DMS 273 treated with DMSO at 0.1 percent for 48 hours (cell line): ENCODE measurements at regions not wholly inside any gene's neighbourhood (a gene's known extent, or its start where the extent isn't known, plus 50 kb on each side); places are given as distances from the start of the nearest gene placed in this dataset.
"Not testable (repeated sequence)": the region's sequence is repeated elsewhere in the genome, so short reads cannot be mapped to it uniquely, and the experiment has no call there.

Source experiments
- DNase-seq: peaks from one replicate; lab custom pipeline; 2025; lab: John Stamatoyannopoulos, UW

DNA sequence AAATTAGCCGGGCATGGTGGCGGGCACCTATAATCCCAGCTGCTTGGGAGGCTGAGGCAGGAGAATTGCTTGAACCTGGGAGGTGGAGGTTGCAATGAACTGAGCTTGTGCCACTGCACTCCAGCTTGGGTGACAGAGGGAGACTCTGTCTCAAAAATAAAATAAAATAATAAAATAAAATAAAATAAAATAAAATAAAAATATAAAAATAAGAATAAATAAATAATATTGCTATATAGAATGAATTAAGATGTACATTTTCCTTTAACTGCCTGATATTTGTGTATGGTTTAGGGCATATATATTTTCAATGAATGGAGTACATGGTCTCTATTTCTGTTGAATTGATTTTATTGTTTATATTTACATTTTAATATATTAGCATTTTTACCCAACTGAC is 1156.7 kb upstream of the PRR20A start:
- DNase-seq = not testable (repeated sequence)

DNA sequence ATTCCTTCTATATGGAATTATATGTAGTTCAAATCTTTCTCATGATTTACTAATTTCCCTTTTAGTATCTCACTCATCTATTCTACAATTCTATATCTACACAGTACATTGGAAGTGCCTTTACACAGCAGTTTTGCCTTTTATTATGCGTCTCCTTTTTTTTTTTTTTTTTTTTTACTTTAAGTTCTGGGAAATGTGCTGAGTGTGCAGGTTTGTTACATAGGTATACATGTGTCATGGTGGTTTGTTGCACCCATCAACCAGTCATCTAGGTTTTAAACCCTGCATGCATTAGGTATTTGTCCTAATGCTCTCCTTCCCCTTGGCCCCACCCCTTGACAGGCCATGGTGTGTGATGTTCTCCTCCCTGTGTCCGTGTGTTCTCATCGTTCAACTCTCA is 1150.1 kb upstream of the PRR20A start:
- DNase-seq = no peak

DNA sequence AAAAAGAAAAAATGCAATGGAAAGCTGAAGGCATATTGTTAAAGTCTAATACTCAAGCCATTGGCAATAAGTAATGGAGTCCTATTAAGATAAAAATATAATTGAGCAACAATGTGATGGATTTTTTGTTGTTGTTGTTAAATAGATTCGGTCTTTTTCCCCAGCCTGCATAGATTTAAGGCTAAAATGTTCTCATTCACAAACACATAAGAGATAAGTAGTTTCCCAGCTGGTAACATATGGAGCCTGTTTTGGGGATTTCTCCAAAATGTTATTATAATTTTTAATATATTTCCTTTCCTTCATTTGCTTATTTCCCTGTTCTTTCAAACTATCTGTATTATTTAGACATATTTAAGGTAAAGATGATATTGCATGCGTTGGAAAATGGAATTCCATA is 1149.1 kb upstream of the PRR20A start:
- no peak for DNase-seq

- DNase-seq = no peak
Observed at GRCh38 chr13:55992145-55992544, 1148.6 kb upstream of the PRR20A start.

- no peak for DNase-seq
Observed at GRCh38 chr13:55999709-56000108, 1141.0 kb upstream of the PRR20A start.

DNA sequence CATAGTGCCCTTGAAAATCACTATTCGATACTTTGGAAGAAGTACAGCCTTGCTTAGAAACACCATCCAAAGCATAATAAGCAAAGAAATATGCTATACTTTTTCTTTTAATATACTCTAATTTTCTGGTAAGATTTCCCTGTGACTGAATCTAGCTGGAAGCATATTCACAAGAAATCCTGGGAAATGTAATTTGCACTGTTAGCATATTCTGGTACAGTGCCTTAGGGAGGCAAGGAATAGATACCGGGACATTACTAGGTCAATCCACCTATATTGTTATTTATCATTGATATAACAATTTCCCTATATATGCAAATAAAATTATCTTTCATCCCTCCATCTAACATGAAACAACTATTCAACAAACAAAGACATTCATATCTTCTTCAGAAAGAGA is 1131.3 kb upstream of the PRR20A start:
- no peak for DNase-seq

GRCh38 chr13:56012644-56013043 is 1128.1 kb upstream of the PRR20A start:
- DNase-seq = no peak

DNA sequence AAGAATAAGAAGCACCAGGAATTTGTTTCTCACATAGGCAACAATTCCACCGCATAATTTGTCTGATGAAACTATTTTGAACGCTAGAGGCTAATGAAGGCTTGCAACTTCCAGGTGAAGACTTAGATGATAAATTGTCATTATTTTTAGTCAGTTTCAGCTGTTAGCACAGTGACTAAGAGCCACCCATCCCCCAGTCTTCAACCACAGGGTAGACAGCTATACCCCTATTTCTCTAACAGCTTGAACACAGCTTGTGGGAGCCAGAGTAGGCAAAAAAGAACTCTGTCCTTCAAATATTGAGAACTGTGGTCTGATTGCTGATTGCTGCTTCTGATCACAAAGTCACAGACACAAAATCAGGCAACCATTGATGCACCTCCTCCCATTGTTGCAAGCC is 1124.8 kb upstream of the PRR20A start:
- no peak for DNase-seq

- no peak for DNase-seq
Observed at GRCh38 chr13:56019606-56020005, 1121.1 kb upstream of the PRR20A start.

- DNase-seq = no peak
Observed at GRCh38 chr13:56020425-56020824, 1120.3 kb upstream of the PRR20A start.

- no peak for DNase-seq
Observed at GRCh38 chr13:56039992-56040391, 1100.7 kb upstream of the PRR20A start.

GRCh38 chr13:56066321-56066720 is 1074.4 kb upstream of the PRR20A start:
- no peak for DNase-seq

DNA sequence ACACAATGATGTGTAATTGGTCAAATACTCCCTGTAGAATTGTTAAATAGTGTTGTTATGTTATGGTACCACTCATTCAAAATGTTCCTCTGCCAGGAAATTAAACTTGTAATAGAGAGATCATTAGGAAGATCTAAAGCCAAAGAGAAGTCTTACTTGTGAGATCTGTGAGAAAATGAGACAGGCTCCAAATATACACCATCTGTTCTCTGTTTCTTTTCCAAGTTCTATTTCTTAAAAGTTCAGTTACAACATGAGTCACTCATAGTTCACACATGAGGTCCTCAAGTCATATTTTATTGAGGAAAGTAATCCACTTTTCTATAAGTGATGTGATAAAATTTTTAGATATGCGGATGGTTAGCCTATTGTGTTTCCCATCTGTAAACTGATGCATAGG is 1038.1 kb upstream of the PRR20A start:
- no peak for DNase-seq

DNA sequence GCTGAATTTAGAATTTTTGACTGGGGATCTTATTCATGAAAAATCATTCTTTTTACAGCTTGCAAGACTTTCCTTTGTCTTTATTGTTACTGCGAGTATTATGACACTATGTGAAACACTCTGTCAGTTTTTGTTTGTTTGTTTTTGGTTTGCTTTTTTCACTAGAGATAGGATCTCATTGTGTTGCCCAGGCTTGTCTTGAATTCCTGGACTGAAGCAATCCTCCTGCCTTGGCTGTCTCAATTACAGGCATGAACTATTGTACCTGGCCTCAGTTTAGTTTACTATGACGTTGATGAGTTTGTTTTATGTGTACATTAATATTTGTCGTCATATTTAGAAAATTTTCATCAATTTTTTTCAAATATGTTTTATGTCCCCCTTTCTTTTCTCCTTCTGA is 1030.0 kb upstream of the PRR20A start:
- DNase-seq = no peak

GRCh38 chr13:56134524-56134923 is 1006.2 kb upstream of the PRR20A start:
- DNase-seq = no peak

GRCh38 chr13:56166864-56167263 is 973.9 kb upstream of the PRR20A start:
- DNase-seq = no peak

DNA sequence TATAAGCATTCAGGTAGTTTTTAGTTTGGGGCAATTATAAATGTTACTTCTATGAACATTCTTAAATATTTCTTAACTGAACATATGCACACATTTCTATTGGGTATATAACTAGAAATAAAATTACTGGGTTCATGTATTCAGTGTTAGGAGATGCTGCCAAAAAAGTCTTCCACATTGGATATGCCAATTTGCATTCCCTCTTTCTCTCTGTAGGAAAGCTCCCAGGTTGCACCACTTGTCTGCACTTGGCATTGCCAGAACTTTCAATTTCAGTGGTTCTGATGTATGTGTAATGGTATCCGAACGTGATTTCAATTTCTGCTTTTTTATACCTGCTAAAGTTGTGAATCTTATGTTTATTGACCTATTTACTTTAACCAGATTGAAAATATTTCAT is 972.1 kb upstream of the PRR20A start:
- no peak for DNase-seq

DNA sequence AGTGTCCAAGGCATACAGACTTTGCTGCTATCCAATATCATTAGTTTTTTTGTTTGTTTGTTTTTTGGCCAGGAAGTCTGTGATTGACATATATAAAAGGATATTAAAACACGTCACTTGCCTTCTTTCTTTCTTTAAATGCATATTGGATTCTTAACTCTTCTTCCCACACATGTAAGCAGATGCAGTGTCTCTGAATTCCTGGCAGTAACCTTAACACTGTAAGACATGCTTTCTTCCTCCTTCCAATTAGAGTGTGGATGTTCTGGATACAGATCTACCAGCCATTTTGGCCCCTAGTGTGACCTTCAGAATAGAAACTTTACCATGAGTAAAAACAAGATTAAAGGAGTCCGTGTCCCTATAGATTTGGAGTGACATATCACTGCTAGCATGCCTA is 967.4 kb upstream of the PRR20A start:
- no peak for DNase-seq

- DNase-seq = no peak
Observed at GRCh38 chr13:56182598-56182997, 958.1 kb upstream of the PRR20A start.

DNA sequence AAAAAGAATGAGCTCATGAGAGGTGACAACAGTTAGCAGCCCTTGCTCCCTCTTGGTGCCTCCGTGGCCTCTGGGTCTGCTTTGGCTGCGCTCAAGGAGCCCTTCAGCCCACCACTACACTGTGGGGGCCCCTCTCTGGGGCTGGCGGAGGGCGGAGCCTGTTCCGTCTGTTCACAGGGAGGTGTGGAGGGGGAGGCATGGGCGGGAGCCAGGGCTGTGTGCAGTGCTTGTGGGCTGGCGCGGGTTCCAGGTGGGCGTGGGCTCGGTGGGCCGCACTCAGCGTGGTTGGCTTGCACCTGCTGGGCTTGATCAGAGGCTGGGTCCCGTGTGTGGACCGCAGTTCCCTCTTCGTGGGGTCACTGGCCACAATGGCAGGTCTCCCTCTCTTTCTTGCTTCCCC is 953.4 kb upstream of the PRR20A start:
- no peak for DNase-seq

DNA sequence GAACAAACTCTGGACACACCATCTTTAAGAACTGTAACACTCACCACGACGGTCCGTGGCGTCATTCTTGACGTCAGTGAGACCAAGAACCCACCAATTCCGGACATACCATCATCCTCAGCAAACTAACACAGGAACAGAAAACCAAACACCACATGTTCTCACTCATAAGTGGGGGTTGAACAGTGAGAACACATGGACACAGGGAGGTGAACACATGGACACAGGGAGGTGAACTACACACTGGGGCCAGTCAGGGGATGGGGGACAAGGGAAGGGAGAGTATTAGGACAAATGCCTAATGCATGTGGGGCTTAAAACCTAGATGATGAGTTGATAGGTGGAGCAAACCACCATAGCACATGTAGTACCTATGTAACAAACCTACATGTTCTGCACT is 952.1 kb upstream of the PRR20A start:
- not testable (repeated sequence) for DNase-seq

DNA sequence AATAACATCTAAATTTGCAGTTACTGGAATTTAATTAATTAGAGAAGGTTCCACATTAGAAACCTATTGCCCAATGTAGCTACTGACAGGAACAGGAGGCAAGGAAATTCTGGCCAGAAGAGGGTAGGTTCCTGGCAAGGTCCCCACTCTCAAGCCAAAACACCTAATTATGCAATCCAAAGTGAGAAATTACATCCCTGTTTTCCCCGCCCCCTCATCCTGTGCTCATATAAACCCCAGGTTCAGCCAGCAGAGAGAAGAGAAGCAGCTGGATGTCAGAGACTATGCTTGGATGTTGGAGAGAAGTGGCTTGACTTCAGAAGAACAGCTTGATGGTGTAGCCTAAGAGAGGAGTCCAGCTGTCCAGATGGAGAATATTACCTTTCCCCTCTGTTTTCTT is 951.3 kb upstream of the PRR20A start:
- DNase-seq = no peak

DNA sequence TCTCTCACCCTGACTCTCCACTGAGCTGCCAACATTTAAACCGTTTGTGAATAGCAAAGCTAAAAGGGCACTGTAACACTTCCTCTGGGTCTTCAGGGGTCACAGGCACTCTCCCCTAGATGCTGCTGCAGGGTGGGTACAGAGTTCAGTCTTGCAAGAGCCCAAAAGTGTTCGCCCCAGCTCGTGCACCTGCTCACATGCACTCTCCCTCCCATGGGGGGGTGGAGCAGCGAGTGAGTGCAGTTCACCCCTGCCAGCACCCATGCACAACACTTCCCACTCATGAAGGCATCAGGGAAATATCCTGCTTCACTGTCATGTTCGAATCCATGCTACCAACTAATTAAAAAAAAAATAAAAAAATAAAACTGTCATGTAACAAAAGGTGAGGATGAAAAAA is 950.7 kb upstream of the PRR20A start:
- no peak for DNase-seq

- no peak for DNase-seq
Observed at GRCh38 chr13:56198350-56198749, 942.4 kb upstream of the PRR20A start.

DNA sequence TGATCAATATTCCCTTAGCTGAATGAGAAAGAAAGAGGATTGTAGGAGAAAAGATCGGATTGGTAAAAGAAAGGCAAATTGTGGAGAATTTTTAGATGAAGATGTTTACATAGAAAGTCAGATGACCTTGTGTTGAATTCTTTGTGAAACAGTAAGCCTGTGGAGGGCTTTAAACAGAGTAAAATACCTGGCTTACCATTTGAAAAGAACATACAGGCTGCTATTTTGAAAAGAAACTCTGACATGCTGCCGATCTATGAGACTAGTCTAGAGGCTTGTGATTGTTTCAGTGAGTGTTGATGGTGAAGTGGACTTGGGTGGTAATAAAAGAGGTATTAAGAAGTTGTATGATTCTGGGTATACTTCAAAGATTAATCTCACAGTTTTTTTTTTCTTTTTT is 938.9 kb upstream of the PRR20A start:
- DNase-seq = no peak
